ENCODE measurements at regions not wholly inside any gene's neighbourhood (a gene's known extent, or its start where the extent isn't known, plus 50 kb on each side); places are given as distances from the start of the nearest gene placed in this dataset.

DNA sequence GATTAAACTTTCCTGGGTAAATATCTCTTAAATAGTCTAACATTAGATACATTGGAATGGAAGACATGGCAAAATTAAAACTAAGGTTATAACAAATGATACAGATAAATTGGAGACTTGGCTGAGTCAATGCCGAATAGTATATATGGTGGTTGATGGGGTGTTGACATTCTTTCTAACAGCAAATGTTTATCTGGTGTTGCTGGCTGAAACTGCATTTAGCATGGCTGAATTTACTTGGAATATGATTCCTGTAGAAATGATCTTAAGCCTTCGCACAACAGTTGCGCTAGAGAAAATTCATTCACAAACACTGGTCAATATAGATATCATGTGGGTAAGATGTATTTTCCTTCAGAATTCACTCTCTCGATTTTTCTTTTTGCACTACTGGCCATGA is 646.0 kb upstream of the CXADR start:
- TF ChIP-seq, protein P1, sequence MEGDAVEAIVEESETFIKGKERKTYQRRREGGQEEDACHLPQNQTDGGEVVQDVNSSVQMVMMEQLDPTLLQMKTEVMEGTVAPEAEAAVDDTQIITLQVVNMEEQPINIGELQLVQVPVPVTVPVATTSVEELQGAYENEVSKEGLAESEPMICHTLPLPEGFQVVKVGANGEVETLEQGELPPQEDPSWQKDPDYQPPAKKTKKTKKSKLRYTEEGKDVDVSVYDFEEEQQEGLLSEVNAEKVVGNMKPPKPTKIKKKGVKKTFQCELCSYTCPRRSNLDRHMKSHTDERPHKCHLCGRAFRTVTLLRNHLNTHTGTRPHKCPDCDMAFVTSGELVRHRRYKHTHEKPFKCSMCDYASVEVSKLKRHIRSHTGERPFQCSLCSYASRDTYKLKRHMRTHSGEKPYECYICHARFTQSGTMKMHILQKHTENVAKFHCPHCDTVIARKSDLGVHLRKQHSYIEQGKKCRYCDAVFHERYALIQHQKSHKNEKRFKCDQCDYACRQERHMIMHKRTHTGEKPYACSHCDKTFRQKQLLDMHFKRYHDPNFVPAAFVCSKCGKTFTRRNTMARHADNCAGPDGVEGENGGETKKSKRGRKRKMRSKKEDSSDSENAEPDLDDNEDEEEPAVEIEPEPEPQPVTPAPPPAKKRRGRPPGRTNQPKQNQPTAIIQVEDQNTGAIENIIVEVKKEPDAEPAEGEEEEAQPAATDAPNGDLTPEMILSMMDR (IDR thresholded peaks at IDR 0.05 in 4 of 5, conservative IDR thresholded peaks at IDR 0.05 in 1 of 5): no peak
- TF ChIP-seq POLR2A (IDR thresholded peaks at IDR 0.05): no peak

All from gastrocnemius medialis (tissue), 4 donors.